GM21576 (cell line): ENCODE measurements at regions not wholly inside any gene's neighbourhood (a gene's known extent, or its start where the extent isn't known, plus 50 kb on each side); places are given as distances from the start of the nearest gene placed in this dataset.
"Not testable (repeated sequence)": the region's sequence is repeated elsewhere in the genome, so short reads cannot be mapped to it uniquely, and the experiment has no call there.

Source experiments
- ATAC-seq: cut with Tn5 transposase; IDR thresholded peaks from one replicate; pipeline ENCODE4 v1.9.1; 2021; ENCODE audit warnings: mild to moderate bottlenecking, moderate library complexity; ENCODE audit not compliant: unreplicated experiment

DNA sequence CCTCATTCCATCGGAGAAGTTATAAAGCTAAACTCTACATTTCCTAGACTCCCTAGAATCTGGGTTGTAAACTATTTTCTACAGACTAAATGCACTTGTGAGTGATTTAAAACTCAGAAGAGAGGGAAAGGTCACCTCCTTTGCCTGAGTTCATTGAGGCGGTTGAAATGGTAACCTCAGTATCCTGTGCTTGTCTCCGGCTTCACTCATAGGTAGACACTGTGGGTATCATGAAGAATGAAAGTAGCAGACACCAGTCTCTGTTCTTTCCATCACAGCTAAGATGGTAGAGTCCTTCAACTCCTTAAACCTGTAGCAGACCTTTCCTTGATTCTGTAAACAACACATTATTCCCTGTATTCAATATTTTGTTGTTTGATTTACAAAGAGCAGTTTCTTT lies 291.3 kb upstream of the ANKRD50 start:
- ATAC-seq: no peak

DNA sequence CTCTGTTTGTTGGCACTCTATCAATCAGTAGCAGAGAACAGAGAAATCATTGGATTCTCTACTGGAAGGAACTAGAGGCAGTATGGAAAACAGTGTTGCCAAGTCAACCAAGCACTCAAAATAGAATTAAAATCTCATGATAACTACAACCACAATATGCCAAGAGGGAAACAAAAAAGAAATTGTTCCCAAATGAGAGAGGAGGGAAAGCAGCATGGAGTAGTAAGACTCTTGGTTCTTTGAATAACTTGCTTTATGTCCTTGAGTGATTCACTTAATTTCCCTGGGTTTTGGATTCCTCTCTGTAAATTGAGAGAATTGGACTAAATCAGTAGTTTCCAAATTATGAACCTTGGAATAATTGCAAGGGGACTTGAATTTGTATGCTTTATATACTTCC lies 285.5 kb upstream of the ANKRD50 start:
- ATAC-seq: no peak

DNA sequence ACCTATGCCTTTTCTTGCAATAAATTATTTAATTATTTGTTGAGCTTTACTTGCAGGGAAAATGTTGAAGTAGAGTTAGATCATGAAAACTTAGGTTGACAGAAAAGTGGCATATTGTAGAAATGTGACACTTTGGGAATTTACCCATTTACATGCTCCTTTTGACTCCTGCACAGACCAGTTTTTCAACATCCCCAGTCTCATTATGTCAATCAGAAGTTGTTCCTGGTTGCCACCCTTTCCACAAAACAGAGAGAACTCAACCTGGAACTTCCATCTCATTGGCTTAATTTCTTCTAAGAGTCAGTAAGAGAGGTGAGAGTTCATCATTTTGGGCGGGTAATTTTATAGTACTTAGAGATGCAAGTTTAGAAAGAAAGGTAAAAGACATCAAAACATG lies 284.6 kb upstream of the ANKRD50 start:
- ATAC-seq: no peak

DNA sequence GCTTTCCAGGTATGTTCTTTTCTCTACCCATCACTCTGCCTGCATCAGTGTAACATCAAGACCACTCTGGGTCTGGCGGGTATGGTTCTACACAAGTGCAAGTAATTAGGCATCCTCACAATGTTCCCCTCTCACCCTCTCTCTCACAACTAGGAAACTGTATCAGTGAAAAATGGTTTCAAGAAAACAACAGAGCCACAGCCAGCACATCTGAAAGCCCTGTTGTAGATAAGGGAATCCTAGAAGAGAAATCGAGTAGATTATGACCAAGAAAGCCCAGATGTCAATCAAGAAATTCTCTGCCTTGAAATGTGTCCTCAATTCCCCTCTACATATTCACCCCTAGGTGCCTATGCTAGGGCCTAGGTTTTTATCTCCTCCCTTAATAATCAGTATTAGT lies 281.3 kb upstream of the ANKRD50 start:
- ATAC-seq: no peak

DNA sequence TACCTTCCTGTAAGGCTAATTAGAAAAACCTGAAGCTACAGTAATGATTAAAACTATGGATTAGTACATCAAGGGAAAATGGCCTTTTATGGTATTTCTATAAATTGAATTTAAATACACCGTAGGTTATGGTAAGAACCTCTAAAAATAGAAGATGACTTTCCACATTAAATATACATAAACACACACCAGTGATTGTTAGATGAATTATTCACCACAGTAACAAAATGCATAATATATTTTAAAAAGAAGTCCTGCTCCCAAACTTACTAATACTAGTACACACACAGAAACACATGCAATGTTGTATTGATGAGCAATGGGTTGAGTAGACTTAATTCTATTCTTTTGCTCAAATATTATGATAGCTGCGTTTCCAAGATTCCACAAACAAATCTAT lies 277.9 kb upstream of the ANKRD50 start:
- ATAC-seq: no peak

GRCh38 chr4:124980276-124980752 lies 267.8 kb upstream of the ANKRD50 start:
- no peak for ATAC-seq

DNA sequence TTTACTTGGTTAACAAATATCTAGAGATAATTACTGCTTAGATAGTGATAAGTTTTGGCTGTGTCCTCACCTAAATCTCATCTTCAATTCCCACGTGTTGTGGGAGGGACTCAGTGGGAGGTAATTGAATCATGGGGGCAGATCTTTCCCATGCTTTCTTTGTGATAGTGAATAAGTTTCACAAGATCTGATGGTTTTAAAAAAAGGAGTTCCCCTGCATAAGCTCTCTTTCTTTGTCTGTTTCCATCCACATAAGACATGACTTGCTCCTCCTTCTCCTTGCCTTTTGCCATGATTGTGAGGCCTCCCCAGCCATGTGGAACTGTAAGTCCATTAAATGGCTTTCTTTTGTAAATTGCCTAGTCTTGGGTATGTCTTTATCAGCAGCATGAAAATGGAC lies 266.0 kb upstream of the ANKRD50 start:
- not testable (repeated sequence) for ATAC-seq

GRCh38 chr4:124977045-124977444 lies 264.5 kb upstream of the ANKRD50 start:
- no peak for ATAC-seq

DNA sequence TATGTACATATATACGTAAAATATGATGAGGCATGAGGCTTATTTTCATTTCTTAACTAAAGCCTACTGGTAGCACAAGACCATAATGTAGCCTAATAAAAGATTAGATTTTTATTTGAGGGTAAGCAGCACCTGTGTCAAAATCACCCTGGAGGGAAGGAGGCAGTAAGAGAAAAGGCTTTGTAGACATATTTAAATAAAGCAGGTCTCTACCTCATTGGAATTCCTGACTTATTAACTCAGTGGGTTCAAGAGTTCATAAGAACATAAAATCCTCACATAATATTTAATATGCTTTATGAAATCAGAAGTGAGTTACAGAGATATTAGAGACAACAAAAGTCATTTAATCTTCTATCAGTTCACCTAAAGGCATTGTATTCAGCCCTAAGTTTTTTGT lies 261.6 kb upstream of the ANKRD50 start:
- ATAC-seq: no peak

- no peak for ATAC-seq
Measured at GRCh38 chr4:124973716-124974115, 261.2 kb upstream of the ANKRD50 start.

DNA sequence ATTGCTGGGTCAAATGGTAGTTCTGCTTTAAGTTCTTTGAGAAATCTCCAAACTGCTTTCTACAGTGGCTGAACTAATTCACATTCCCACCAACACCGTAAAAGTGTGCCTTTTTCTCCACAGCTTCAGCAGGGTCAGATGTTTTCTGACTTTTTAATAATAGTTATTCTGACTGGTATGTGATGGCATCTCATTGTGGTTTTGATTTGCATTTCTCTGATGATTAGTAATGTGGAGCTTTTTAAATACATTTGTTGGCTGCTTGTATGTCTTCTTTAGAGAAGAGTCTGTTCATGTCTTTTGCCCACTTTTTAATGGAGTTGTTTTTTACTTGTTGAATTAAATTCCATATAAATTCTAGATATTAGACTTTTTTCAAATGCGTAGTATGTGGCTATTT lies 257.5 kb upstream of the ANKRD50 start:
- ATAC-seq: no peak

DNA sequence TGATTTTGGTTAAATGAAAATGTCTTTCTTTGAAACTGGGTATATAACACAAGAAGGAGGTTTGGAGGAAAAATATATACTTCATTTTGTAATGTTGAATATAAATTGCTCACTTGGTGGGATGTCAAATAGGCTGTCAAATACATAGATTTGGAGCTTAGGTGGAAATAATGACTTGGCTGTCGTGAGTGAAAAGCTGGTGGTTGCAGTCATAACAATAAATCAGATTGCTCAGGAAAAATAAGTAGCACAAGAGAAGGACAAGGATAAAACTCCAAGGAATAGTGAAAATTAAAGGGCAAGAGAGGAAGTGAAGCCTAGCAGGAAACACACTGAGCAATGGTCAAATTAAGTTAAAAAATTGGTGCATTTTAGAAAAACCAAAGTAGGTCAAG lies 253.0 kb upstream of the ANKRD50 start:
- ATAC-seq: no peak

- ATAC-seq: no peak
Measured at GRCh38 chr4:124964852-124965496, 252.4 kb upstream of the ANKRD50 start.

DNA sequence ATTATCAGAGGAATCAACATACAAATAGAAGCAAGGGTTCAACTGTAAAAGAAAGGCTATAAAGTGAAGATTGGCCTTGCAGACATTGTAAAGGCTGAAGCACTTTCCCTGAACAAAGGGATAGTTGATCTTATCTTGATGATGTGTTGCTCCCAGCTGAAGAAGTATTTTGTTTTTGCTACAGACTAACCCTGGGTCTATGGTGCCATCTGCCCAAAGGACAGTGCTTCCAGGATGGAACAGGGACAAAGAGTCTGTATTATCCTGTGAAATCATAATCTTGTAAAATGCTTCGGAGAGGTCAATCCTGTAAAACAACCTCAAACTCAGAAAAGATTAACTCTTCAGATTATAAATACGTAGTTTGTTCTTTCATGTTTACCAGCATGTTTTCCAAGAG lies 251.7 kb upstream of the ANKRD50 start:
- no peak for ATAC-seq

DNA sequence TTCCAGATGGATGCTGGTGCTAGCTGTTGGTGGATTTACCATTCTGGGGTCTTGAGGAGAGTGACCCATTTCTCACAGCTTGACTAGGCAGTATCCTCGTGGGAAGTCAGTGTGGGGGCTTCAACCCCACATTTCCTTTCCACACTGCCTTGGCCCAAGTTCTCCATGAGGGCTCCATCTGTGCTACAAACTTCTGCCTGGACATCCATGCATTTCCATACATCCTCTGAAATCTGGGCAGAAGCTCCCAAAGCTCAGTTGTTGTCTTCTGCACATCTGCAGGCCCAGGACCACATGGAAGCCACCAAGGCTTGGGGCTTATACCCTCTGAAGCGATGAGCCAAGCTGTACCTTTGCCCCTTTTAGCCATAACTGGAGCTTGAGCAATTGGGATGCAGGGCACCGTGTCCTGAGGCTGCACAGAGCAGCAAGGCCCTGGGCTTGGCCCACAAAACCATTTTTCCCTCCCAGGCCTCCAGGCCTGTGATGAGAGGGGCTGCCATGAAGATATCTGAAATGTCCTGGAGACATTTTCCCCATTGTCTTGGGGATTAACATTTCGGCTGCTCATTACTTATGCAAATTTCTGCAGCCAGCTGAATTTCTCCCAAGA lies 248.7 kb upstream of the ANKRD50 start:
- no peak for ATAC-seq

DNA sequence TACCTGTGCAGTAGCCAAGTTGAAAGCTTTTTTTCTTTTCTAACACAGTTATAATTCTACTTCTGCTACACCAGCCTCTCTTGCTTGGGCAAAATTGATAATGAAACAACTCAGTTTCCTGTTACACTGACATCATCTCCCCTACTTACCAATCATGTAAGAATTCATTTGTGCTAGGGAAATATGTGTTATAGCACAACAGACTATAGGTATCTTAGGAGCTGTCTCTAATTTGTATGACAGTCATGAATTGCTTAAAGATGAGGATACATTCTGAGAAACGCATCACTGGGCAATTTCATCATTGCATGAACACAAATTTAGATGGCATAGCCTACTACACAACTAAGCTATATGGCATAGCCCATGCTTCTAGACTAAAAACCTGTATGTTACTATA lies 246.3 kb upstream of the ANKRD50 start:
- no peak for ATAC-seq

- no peak for ATAC-seq
Measured at GRCh38 chr4:124955476-124955875, 242.9 kb upstream of the ANKRD50 start.

DNA sequence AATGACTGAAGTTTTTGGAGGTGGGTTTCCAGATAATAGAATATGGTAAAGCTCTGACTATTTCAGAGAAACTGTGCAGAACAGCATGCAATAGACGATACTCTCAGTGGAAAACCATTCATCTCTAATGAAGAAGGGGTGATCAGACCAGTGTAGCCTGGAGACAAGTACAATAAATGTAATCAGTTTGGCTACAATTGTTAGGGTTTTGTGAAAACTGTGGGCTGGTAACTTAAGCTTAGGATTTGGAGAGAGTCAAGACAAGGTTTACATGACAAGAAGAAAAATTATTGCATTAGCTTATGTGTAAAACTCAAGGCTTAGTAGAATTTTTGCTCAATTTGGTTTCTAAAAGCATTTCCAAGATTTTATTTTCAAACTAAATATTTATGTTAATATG lies 241.5 kb upstream of the ANKRD50 start:
- no peak for ATAC-seq

DNA sequence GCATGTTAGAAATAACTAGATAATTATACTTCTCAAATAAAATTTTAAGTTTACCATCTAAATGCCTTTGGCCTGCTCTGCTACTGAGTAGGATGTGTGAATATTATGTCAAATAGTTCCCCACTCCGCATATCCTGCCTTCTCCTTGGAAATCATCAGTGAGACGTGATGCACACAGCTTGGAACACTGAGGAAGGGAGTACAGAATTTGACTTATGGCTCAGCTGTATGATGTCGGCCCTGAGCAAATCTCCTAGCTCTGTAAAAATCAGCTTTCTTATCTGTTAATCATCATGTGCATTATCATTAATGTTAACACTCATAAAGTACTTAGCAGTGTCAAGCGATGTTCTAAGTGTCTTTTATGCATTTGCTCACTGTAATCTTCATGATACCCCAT lies 241.0 kb upstream of the ANKRD50 start:
- ATAC-seq: no peak

GRCh38 chr4:124953061-124953460 lies 240.5 kb upstream of the ANKRD50 start:
- ATAC-seq: no peak

GRCh38 chr4:124952601-124953000 lies 240.1 kb upstream of the ANKRD50 start:
- no peak for ATAC-seq

GRCh38 chr4:124948976-124949597 lies 236.6 kb upstream of the ANKRD50 start:
- ATAC-seq: no peak
